Epithelial cell of proximal tubule (primary cell): ENCODE measurements at regions not wholly inside any gene's neighbourhood (a gene's known extent, or its start where the extent isn't known, plus 50 kb on each side); places are given as distances from the start of the nearest gene placed in this dataset.

ENCODE experiments used
- DNase-seq: peaks from one replicate; pipeline ENCODE4 v3.0.0-alpha.2; 2011; ENCODE audit warnings: low read depth
- H3K4me3 ChIP-seq: 2 replicates; pipeline ENCODE4 v1.5.1; 2011; ENCODE audit warnings: low read depth, mild to moderate bottlenecking, low read length
- CTCF ChIP-seq: conservative IDR thresholded peaks from 2 replicates; pipeline ENCODE4 v1.5.1; 2012; ENCODE audit warnings: low read depth, mild to moderate bottlenecking, low read length

DNA sequence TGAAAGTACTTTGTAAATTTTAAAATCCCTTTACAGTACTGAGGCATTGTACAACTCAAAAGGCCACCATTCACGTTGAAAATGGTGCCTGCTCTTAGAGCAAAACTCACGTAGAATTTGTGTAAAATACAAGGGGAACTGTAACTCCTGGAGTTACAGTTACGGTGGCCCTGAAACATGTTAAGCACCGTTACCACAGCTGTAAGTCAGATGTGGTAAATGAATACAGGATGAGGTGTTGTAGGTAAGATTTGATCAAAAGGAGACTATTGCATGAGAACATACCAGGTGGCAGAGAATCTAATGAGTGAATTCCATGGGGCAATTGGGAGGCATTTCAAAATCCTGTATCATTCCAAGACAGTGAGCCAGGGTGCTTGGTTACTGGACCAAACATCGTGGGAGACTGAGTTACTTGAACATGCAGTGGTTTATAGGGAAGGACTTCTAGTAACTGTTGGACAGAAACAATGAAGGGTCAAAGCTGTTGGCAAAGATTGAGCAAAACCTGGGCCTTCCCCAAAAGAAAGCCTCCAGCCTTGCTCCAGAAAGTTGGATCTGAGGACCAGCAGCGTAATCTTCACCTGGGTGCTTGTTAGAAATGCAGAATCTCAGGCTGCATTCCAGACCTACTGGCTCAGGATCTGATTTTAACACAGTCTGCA lies 535.8 kb upstream of the POU3F3 start:
- DNase-seq: peak; percentile 31
- no peak overlapping the region for H3K4me3 ChIP-seq
- TF ChIP-seq CTCF: no peak

DNA sequence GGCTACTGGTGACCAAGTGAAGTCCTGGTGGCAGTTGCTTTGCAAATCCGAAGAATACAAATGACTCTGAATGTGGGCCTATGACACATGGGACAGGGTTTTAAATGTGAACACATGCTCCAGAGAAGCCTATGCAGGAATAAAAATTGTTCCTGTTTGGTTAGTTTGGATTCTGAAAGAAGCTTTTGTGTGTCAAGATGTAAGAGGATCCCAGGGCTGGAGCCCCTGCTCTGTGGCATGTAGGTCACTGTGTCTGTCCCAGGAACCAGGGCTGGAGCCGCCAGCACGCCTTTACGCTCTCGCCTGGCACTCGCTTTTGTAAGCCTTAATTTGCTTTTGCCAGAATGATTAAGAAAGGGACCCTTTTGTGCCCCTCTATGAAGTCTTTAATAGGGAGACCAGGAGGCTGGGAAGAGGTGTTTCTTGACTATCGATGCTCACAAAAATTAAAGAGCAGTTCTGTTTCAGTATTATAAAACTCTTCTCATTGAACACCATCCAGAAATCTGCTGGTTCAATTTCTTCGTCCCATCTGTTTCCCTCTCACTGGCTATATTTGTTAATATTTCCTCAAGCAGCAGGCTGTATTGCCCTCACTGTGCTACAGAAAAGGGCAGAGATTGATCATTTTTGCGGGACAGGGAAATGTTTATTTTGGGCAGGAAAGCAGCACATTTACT lies 532.7 kb upstream of the POU3F3 start:
- no peak for DNase-seq
- H3K4me3 ChIP-seq: no peak overlapping the region
- no peak for TF ChIP-seq CTCF

GRCh38 chr2:104321796-104322349 lies 532.0 kb upstream of the POU3F3 start:
- H3K4me3 ChIP-seq: no peak overlapping the region
- no peak for DNase-seq
- no peak for TF ChIP-seq CTCF

DNA sequence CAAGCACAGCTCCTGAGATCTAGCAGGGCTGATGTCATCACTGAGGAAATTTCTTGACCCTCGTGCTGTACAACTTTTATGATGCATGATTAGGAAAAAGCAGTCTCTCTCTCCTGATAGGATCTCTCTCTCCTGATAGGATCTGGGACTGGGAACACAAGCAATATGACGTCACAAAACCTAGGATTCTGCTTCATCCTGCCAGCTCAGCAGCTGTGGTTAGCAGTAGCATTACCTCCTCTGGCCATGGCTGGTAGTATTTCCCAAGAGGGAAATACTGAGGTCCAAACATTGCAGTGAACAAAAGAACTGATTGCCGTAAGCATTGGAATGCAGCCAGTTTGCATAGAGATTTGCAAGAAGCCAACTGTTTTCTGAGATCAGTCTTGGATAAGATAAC lies 521.2 kb upstream of the POU3F3 start:
- peak; percentile 7 for TF ChIP-seq CTCF

DNA sequence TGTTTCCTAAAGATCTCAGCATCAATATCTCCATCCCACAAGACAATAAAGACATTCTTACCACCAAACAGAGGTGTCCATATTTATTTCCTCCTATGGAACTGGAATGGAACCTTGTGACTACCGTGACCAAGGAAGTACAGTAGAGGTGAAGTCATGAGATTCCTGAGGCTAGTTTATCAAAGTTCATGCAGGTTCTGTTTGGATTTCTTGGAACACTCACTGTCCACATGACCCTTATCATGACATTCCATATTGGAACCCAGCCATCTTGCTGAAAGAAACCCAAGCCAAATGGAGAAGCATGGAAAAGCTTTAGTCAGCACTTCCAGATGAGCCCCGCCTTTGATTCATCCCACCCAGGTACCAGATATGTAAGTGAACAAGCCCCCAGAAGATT lies 516.0 kb upstream of the POU3F3 start:
- no peak for TF ChIP-seq CTCF
- no peak for DNase-seq
- H3K4me3 ChIP-seq: no peak overlapping the region

More for the DNA sequence above, 521.2 kb upstream of the POU3F3 start:
- no peak overlapping the region for H3K4me3 ChIP-seq
- peak; percentile 37 for DNase-seq

GRCh38 chr2:104340162-104340561 lies 513.8 kb upstream of the POU3F3 start:
- DNase-seq: no peak
- TF ChIP-seq CTCF: no peak
- H3K4me3 ChIP-seq: no peak overlapping the region
